ENCODE measurements at regions not wholly inside any gene's neighbourhood (a gene's known extent, or its start where the extent isn't known, plus 50 kb on each side); places are given as distances from the start of the nearest gene placed in this dataset.

DNA sequence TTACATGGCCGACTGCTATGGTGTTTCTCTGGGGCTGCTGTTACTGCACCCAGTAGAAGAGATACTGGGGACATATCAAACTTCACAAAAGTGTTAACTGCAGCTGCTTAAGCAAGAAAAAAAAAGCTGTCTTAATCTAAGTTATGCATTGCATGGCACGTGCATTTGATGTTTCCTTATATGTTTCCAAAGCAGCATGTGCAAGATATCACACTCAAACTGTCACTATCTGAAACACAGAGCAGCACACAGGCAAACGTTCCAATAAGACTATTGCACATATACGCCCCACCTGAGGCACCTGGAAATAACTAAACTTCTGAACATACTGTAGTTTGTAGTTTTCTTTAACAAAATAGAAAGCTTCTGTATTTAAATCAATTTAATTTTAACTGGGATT, 671.4 kb upstream of the ADGRL2 start:
- DNase-seq = no peak

DNA sequence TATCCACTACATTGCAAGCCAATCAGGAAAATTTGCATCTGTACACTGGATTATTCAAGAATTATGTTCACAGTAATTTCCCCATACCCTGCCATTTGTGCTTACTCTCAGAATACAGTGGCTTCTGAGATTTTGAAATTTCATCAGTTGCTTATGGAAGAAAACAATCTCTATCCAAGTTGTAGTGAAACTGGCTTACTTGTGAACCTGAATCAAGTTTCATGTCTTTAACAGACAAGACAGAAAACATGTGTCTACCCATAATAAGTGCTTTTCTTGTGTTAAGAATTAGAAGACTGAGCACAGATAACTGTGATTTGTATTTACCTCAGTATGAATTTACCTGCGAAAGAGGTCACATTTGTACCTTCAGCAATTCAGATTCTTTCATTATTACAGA, 672.7 kb upstream of the ADGRL2 start:
- no peak for DNase-seq

DNA sequence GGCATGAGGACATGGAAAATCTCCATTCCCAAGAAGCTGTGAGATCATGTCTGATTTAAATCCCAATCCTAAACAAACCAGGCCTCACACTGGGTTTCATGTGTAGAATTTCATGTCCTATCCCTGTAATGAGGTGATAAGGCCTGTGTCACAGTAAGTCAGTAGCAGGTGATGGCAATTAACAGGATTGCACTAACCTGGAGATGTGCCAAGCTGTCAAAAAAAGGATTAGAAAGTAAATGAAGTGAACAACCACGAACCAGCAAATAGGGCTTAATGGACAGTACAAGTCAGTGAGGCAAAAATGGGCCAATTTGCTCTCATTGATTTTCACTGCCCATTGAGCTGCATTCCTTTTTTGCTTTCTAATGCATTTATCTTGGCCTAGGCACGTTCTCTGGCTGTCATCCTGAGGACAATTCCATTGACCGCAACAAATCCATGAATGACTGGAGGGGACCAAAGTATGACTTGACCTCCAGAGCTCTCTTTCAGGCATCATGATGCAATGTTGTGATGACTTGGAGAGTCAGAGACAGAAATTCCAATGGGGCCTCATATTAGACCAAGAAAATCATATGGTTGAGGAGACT, 673.6 kb upstream of the ADGRL2 start:
- DNase-seq = no peak

DNA sequence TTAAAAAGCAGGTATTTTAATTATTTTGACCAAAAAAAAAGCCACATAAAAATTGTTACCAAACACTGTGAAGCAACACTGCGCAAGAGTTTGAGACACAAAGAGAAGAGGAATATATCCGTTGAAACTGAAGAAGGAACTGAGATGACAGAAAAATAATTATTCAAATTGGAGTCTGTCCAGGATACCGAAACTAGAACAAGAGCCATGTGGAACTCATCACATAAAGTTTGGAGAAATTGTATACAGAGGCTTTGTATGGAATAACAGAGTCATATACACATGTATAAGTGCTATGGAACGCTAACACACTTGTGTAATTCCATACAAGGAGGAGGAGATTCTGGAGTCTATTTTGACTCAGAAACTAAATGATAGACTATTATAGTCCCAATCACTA, 675.1 kb upstream of the ADGRL2 start:
- DNase-seq = no peak

DNA sequence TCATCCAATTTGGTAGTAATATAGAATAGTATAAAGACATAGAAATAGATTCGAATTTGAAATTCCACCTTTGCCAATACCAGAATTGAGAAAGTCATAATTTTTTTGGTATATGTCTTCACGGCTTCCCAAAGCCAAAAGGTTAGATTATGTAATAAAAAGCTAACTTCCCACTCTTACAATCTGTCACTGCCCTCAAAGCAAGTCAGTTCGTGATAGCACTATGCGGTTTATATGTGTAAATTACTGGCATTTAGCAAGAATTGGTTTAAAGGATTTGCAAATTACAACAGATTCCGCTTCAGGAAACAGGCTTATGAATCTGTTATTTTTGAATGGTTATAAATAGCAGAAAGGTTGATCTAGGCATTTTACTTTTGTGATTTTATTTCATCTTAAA, 679.4 kb upstream of the ADGRL2 start:
- no peak for DNase-seq

DNA sequence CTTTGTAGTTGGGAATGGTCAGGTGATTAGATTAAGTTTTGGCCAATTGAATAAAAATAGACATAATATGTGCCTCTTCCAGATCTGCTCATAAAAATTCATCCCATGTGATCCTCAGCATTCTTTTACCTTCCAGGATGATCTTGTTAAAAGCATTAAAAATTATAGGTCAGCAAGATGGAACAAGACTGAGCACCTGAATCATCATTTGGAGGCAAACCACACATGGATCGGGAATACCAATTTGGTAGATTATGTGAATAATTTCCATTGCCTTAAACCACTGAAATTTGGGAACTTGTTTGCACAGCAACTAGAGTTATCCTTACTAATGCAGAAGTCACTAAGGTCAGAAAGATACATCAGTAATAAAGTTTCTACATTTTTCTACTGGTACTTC, 681.4 kb upstream of the ADGRL2 start:
- no peak for DNase-seq

DNA sequence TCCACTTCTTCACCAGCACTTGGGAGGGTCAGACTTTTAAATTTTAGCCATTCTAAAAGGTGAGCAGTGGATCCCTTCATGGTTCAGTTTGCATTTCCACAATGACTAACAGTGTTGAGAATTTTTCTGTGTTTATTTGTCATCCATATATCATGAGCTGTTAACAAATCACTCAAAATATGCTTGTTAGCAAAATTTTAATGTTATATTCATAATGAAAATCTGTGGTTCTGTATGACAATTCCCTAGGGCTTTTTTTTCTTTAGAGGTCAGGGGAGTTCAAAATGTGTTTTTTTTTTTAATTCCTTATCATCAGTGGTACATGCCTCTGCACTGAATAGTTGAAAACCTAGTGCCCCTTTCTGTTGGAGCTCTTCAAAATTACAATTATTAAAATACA, 682.2 kb upstream of the ADGRL2 start:
- DNase-seq = no peak

DNA sequence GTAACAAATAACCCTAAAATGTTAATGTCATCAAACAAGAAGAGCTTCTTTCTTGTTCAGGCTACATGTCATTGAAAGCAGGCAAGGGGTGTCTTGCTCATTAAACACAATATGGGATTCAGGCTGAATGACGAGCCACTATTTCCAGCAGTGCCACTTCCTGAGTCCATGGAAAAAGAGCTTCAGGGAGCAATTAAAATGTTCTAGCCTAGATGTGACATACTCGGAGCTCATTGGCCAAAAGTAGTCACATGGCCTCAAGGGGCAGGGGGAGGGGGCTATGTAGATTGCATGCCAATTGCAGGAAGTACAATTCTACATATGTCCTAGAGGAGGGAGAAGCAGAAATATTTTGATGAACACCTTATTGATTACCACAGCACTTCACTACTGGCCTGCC, 685.3 kb upstream of the ADGRL2 start:
- no peak for DNase-seq

DNA sequence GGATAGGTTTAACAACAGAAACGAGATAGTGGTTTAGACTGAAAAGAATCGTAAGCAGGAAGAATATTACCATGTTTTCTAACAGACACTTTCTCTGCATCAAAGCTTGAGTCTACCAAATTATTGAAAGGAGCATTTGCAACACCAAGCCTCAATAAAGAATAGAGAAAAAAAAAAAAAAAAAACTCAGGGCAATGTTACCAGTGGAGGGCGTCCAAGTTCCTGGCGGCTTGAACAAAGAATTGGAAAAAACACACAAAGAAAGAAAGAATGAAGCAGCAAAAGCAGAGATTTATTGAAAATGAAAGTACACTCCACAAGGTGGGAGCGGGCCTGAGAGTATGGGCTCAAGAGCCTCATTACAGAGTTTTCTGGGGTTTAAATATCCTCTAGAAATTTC, 686.5 kb upstream of the ADGRL2 start:
- DNase-seq = no peak

DNA sequence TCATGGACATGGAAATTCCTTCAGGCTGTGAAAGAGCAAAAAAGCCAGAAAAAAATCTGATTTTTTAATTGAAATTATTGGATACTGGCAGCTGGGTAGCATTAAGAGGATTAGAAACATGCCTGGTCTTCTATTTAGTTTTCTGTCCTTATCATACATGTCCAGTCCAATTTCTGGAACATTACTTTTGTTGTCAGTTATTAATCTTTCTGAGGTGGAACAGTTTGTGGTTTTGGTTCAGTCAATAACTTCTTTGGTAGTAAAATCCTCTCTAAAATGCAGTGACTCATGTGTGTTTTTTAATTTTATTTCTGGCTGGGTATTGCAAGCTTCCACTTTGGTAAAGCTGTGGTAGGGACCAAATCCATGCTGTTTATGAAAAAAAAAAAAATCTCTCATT, 687.0 kb upstream of the ADGRL2 start:
- no peak for DNase-seq

DNA sequence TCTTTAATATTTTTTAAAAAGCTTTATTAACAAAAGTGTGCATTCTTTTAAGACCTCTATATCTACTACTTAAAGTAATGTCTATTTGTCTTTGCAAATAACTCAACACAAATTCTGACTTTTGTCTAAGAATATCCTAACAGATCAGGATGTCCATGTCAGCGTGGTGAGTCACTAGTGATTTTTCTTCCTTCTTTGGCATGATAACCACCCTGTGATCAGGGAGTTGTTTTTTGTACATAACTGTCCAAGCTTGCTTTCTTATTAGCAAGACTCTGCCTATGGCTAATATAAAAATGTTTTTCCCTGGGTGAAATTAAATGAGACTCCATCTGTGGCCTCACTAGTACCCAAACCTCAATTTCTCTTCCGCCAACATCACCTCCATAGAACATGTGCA, 688.9 kb upstream of the ADGRL2 start:
- no peak for DNase-seq

DNA sequence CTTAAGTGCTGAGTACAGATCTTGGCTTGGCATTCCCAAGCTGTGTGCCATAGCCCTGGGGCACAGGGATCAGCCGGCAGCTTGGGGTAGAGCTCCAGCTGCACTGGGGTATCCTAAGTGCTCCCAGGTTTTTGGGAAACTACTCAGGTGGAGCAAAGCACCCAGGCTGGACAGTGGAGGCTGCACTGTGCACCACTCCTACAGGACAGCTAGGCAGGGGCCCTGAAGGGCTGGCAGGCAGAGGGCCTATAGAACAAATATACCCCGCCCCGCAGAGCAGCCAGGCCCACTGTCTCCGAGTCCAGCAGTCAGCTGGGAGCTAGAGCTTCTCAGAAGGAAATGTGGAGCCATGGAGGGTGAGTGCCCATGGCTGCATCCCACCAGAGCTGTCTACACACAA, 691.7 kb upstream of the ADGRL2 start:
- DNase-seq = no peak

DNA sequence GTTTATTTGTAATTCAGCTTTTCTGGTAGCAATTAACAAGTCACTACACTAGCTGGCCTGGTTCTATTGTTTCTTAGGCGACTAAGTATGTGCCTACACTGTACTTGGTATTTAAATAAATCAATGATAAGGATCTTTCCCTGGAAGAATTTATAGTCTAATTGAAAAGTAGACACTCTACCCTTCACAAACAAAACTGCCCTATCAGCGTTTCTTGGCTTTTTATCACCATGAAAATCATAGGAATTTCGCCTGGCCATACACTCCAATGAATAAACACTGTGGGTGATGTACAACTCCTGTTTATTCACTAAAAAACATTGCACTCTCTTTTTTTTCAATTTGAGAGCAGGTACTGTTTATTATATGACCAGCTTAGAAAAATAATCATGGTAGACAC, 702.9 kb upstream of the ADGRL2 start:
- no peak for DNase-seq

DNA sequence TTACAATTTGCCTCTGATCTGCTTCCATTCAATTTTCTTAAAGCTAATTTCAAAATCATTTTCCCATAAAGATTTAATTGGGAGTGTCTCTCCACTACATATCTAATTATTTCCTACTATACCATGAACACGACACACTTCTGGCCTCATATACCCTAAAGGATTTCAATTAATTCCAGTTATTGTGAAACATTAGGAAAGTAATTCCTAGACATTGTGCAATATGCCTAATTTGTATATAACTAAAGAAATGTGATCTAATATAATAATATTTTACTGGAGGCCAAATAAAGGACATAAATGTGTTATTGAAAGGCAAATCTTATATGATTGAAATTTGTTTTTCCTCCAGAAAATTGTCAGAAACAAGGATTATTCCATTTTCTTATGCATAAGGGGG, 727.2 kb upstream of the ADGRL2 start:
- no peak for DNase-seq

DNA sequence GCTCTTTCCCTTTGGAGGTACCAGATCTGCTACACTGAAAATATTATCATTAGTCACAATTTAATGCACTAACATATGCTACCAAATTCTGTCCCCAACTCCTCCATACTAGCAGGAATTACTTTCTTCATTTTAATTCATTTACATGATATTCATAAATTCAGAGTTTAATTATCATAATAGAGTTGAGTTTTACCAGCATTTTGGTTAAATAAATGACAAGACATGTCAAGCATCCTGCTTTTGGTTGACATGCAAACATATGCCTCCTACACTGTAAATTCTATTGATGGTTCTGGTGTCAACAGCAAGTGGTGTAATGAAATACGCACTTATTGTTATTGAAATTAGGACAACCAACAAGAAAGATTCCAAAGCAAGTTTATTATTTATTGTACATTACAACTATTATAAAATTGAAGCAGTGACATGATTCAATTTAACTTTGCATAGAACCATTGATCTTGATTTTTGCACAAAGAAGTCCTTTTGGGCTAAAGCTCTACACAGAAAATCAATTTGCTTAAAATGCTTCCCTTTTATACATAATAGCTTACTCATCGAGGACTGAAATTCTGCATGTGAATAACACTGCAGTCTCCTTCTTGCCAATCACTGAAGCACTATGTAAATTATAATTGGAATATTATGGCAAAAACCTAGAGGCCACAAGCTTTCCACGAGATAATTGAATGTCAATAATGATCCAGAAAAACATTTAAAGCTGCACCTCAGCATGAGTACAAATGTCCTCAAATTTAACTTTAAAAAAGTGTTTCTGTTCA, 728.6 kb upstream of the ADGRL2 start:
- no peak for DNase-seq

DNA sequence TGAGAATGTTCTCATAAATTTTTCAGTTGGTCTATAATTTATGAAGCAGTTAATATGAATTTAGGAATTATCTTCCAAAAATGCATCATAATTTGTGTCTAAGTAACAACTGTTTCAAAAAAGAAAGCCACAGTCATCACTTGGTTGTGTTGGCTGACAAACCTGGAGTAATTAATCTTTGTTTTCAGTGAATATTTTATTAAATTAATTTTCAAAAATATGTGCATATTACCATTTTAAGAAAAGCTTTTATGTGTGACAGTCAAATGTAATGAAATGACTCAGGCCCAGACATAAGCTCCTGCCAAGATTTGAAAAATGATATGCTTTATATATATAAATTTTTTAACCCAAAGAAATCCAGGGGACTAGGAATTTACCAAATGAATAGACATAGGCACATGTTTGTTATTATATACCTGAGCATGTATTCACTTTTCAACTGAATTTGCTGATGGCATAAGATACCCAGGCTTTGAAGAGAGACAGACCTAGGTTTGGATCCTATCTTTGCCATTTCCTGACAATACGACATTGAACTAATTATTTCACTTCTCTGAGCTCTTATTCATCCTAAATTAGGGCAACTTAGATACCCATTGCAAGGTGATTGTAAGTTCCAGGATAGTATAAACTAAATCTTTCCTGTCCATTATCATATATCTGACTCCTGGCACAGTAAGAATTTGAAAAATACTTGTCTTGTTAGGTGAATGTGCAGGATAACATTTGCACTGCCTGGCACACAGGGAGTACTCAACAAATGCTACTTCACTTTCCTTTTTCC, 729.5 kb upstream of the ADGRL2 start:
- no peak for DNase-seq

DNA sequence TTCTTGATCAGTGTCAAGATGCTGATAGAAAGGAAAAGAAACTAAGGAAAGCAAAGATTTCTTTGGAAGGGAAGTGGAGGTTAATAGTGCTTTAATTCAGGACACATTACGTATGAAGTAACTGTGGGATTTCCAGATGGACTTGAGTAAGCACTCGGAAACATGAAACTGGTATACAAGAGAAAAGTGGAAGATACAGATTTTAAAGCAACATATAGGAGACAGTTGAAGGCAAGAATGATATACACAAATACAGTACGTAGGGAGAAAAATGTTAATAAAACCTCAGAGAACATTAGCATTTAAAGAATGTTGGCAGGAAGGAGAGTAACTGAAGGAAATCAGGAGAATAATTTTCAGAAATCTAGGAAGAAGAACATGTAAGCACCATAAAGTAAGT, 730.9 kb upstream of the ADGRL2 start:
- no peak for DNase-seq

DNA sequence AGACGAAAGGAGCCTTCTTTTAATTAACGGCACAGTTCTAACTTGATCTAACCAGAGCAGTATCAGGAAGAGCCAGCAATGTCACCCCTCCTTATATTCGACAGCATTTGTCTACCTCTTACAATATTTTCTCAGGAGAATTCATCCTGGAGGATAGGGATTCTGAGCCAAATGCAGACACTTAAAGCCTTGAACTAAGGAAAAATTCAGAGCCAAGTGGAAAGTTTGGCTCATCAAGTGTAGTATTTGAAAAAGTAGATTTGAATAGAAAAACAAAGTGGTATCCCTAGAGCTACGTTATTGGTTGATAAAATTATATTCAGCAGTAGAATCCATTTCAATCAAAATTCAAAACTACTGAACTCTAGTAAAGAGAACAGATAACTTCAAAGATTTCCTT, 732.0 kb upstream of the ADGRL2 start:
- no peak for DNase-seq

DNA sequence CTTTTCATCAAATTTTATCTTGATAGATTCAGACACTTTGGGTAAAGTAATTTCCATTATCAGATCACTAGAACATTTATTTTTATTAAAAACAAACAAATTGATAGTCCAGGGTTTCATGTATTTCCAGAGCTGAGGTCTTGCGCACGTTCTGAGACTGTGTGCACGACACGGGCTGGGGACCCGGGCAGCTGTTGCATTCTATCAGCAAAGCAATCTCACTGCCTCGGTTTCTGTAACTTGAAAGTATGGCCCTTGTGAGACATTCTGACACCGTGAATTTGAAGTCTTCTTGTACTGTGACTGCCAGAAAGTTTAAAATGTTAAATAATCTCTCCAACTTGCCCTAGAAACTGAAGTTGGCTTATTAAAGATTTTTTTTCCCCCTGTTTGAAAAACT, 746.9 kb upstream of the ADGRL2 start:
- DNase-seq = no peak

DNA sequence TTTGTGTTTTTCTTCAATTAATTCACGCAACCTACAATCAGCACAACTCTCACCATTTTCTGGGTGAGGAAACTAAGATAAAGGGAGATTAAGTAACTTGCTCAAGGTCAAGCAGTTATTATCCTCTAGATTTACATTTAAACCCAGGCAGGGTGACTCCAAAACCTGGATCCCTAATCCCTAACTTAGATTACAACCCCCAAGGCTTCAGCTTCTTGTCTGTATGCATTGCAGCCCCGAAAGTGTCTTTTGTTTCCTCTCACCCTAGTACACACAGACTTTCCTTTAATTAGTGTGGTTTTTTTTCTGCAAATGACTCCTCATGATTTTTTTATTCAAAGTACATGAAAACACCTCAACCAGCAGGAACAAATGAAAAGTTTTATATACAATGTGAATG, 748.6 kb upstream of the ADGRL2 start:
- no peak for DNase-seq

DNA sequence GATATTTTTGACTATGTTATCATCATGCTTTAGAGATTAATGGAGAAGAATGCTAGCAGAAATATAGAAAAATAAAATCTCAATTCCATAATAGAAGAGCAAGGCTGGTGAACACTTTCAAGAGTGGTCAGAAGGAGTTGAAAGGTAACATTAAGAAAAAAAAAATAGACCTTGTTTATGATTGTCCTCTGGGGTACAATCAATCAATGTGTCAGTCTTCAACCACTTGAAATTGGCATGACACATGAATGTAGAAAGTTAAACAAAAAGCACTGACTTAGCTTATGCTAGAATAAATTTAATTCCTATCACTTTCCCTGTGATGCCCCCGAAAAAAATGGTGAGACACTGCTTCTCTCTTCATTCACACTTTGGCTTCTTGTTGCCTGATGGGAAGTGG, 750.3 kb upstream of the ADGRL2 start:
- DNase-seq = no peak

DNA sequence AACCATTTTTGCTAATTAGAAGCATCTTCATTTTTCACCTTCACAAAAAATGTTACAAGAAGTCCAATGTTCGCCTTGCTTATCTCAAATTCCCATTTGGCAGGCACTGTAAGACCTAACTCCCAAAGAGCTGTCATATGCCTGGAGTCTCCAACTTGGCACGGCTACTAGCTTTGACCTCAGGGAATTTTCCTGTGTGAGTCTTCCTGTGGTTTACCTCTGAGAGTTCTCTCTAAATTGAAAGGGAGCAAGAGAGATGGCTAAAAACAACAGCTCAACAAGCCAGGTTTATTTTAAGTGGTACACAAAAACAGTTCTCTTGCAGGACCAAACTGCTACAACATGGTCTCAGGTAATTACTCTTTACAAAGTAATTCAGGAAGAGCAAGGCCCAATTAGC, 756.0 kb upstream of the ADGRL2 start:
- no peak for DNase-seq

DNA sequence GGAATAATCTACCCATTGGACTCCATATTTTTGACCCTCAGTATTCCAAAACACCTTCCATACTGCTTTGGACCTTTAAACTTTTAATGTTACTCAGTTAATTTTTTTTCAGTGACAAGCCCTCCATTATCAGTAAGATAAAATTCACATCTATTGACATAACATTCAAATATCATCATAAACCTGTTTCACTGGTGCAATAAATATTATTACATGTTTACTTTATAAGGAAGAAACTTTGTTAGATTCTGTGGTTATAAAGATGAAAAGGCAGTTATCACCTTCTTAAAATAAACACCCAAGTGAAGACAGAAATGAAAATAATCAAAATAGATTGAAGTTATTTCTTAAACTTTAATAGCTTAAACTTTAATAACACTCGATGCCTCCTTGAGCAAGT, 758.5 kb upstream of the ADGRL2 start:
- no peak for DNase-seq

DNA sequence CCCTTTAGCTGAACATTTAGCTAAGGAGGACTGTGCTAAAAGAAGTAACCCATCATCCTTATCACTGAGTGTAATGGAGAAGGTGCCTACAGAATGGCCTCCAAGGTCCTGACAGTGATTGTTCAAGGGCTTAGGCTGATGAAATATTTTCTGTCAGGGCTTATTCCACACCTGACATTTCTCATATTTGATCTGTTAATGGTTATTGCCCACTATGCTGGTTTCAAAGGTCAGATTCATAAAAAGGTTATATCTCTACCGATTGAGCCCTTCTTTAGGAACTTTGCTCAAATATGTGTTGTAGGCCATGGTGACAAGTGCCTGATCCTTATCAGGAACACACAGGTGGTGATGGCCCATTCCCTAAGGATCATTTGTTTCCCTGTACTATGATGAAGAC, 766.4 kb upstream of the ADGRL2 start:
- no peak for DNase-seq
